ENCODE measurements at regions not wholly inside any gene's neighbourhood (a gene's known extent, or its start where the extent isn't known, plus 50 kb on each side); places are given as distances from the start of the nearest gene placed in this dataset.
"Not testable (repeated sequence)": the region's sequence is repeated elsewhere in the genome, so short reads cannot be mapped to it uniquely, and the experiment has no call there.

GRCh38 chr11:12585861-12586260 is 88.4 kb upstream of the TEAD1 start:
- DNase-seq (ENCODE audit: low read depth in 3 of 3, low spot score in 1 of 3): no peak

GRCh38 chr11:12587333-12587991 is 86.8 kb upstream of the TEAD1 start:
- no peak for DNase-seq (ENCODE audit: low read depth in 3 of 3, low spot score in 1 of 3)

GRCh38 chr11:12591706-12592105 is 82.5 kb upstream of the TEAD1 start:
- DNase-seq (ENCODE audit: low read depth in 3 of 3, low spot score in 1 of 3): no peak

GRCh38 chr11:12592283-12592682 is 81.9 kb upstream of the TEAD1 start:
- DNase-seq (ENCODE audit: low read depth in 3 of 3, low spot score in 1 of 3): no peak

- not testable (repeated sequence) for DNase-seq (ENCODE audit: low read depth in 3 of 3, low spot score in 1 of 3)
Measured at GRCh38 chr11:12595089-12595847, 79.0 kb upstream of the TEAD1 start.

GRCh38 chr11:12598330-12599256 is 75.6 kb upstream of the TEAD1 start:
- DNase-seq (ENCODE audit: low read depth in 3 of 3, low spot score in 1 of 3): no peak

- DNase-seq (ENCODE audit: low read depth in 3 of 3, low spot score in 1 of 3): peak in 1 of 3 donors; percentile 36
Measured at GRCh38 chr11:12599408-12600143, 74.6 kb upstream of the TEAD1 start.

- DNase-seq (ENCODE audit: low read depth in 3 of 3, low spot score in 1 of 3): no peak
Measured at GRCh38 chr11:12600829-12601228, 73.4 kb upstream of the TEAD1 start.

- no peak for DNase-seq (ENCODE audit: low read depth in 3 of 3, low spot score in 1 of 3)
Measured at GRCh38 chr11:12602421-12602820, 71.8 kb upstream of the TEAD1 start.

- no peak for DNase-seq (ENCODE audit: low read depth in 3 of 3, low spot score in 1 of 3)
Measured at GRCh38 chr11:12603143-12604088, 70.8 kb upstream of the TEAD1 start.

GRCh38 chr11:12604557-12605153 is 69.6 kb upstream of the TEAD1 start:
- no peak for DNase-seq (ENCODE audit: low read depth in 3 of 3, low spot score in 1 of 3)

- DNase-seq (ENCODE audit: low read depth in 3 of 3, low spot score in 1 of 3): no peak
Measured at GRCh38 chr11:12606597-12606996, 67.6 kb upstream of the TEAD1 start.

GRCh38 chr11:12608678-12609077 is 65.5 kb upstream of the TEAD1 start:
- not testable (repeated sequence) for DNase-seq (ENCODE audit: low read depth in 3 of 3, low spot score in 1 of 3)

GRCh38 chr11:12611352-12611751 is 62.9 kb upstream of the TEAD1 start:
- no peak for DNase-seq (ENCODE audit: low read depth in 3 of 3, low spot score in 1 of 3)

GRCh38 chr11:12617632-12618031 is 56.6 kb upstream of the TEAD1 start:
- no peak for DNase-seq (ENCODE audit: low read depth in 3 of 3, low spot score in 1 of 3)

GRCh38 chr11:12618743-12619540 is 55.3 kb upstream of the TEAD1 start:
- no peak for DNase-seq (ENCODE audit: low read depth in 3 of 3, low spot score in 1 of 3)

GRCh38 chr11:12623869-12624268 is 50.4 kb upstream of the TEAD1 start:
- no peak for DNase-seq (ENCODE audit: low read depth in 3 of 3, low spot score in 1 of 3)

Data from stimulated activated CD4-positive, alpha-beta T cell treated with anti-CD3 and anti-CD28 coated beads, TNF-alpha, amount 100 ng/mL, for 1 hour (primary cell).